NCI-H1436 treated with DMSO at 0.1 percent for 48 hours (cell line): ENCODE measurements at regions not wholly inside any gene's neighbourhood (a gene's known extent, or its start where the extent isn't known, plus 50 kb on each side); places are given as distances from the start of the nearest gene placed in this dataset.
"Not testable (repeated sequence)": the region's sequence is repeated elsewhere in the genome, so short reads cannot be mapped to it uniquely, and the experiment has no call there.

Experiments used
- DNase-seq: peaks from one replicate; lab custom pipeline; 2025; lab: John Stamatoyannopoulos, UW

DNA sequence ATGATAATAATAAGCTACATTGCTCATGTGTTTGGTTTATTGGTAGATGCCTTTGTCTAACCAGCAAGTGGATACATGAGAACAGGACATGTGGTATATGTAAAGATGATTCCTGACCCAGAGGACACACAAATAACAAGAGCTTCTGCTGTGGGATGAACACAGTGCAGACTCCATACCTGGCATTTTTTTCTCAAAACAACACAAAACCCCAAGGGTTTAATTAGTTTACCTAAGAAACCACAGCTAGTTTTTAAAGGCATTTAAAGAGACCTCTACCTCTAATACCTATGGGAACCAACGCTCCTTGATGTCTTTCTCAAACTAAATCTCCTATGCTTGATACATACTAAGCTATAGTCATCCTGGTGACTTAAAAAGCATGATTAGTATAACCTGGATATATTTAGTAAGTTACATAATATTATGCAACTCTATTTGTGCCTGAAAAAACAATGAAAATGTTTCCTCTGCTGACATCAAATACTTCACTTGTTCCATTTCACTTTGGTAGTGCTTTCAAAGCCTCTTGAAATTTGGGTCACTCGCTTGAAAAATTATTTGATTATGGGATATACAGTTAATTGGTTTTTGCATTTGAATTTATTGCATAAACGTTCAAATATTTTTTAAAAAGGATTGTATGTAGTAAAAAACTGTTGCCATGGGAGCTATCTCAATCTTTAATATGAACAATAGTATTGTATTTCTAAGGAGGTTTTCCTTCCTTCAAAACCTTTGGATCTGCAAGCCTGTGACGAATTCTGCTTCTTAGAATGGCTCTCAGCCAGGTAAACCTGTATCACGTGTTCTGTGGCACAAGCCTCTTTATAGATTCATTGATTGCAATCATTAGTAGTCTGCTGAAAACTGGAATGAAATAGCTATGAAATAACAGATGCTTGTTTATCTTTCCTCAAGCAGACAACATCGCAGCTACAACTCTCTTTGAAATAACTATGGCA is 233.0 kb upstream of the KCNMB2 start:
- no peak for DNase-seq

GRCh38 chr3:178304758-178305467 is 231.3 kb upstream of the KCNMB2 start:
- no peak for DNase-seq

DNA sequence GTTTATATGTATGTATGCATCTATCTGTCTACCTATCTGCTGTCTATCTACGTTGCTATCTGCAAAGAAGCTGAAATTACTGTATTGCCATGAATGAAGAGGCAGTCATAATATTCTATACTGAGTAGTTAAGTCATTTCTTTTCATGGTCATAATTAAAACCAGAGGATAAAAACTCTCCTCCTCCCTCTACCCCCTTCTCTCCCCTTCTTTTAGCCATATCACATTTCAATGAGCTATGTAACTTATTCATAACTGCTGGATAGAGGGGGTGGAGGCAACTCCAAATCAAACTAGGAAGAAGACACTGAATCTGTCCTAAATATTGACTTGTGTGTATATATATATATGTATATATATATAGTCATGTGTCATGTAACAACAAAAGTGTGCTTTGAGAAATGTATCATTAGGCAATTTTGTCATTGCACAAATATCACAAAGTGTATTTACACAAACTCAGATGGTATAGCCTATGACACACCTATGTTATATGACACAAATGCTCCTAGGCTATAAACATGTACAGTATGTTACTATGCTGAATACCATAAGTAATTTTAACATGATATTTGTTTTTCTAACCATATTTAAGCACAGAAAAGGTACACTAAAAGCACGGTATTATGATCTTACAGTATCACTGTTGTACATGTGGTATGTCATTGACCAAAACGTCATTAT is 229.7 kb upstream of the KCNMB2 start:
- no peak for DNase-seq

- DNase-seq = no peak
Measured at GRCh38 chr3:178308771-178309170, 227.5 kb upstream of the KCNMB2 start.

DNA sequence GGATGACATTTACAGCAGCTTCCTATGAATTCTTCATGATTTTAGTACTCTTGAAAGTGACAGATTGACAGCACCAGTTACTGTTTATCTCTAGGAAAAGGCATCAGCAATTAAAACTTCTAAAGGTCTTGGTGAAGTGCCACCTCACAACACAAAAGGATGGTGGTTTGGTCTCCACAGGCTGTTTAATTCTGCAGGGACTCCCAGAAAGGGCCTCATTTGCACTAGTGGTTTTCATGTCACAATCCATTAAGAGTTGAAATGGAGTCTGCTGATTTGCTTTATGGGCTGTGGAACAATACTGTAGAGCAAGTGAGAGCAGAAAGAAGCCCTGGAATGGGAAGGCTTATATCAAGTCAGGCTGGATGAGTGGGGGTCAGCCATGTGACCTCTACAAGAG is 225.3 kb upstream of the KCNMB2 start:
- peak; percentile 44 for DNase-seq

- DNase-seq = no peak
Measured at GRCh38 chr3:178313716-178314115, 222.5 kb upstream of the KCNMB2 start.

DNA sequence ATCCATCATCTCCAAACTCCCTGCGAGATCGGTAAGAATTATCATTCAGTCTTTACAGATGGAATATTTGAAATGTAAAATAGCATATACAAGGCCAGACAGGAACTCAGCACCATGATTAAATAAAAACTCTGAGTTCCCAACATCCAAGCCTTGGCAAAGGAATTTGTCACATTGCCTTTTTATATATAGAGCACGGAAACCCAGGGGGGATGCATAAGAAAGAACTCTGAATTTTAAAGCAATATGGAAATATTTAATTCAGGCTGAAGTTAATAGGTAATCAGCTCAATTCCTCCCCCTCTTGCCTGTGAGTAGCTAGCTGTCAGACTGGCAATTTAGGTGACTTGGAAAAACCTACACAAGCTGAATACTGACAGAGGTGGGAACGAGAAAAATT is 217.9 kb upstream of the KCNMB2 start:
- DNase-seq = no peak

DNA sequence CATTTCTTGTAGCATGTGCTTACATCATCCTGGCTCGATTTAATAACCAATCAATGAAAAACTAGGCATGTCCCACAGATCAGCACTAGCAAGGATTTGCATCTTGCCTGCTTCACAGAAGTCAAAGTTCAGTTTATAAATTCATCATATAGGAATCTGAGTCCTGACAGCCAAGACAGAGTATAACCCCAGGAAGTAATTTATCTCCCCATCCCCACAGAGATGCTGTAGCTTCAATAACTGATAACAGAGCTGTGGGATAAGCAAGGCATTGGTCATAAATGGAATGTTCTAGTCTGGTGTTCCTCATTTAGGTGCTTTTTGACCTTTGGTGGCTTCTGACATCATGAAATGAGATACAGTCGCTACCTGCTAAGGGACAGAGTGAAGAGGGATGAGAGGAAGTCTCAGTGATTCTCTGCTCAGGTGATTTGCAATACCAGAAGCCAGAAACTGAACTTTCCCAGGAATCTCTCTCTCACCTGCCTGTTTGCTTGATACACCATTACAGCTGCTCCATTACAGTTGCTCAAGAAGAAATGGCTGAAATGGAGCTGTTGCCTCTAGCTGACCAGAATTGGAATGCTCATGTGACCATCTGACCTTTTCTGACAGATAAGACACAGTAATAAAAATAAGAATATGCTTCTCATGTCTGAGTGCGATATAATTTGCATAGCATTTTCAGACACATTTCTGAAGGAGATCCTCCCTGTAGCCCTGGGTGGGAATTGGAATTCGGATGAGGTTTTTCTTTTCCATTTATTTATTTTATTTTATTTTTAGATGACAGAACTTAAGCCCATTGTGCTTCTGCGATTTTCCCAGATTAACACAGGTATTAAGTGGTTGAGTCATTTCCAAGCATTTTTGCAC is 217.1 kb upstream of the KCNMB2 start:
- no peak for DNase-seq

GRCh38 chr3:178320456-178321351 is 215.5 kb upstream of the KCNMB2 start:
- no peak for DNase-seq

- no peak for DNase-seq
Measured at GRCh38 chr3:178324356-178324755, 211.9 kb upstream of the KCNMB2 start.

DNA sequence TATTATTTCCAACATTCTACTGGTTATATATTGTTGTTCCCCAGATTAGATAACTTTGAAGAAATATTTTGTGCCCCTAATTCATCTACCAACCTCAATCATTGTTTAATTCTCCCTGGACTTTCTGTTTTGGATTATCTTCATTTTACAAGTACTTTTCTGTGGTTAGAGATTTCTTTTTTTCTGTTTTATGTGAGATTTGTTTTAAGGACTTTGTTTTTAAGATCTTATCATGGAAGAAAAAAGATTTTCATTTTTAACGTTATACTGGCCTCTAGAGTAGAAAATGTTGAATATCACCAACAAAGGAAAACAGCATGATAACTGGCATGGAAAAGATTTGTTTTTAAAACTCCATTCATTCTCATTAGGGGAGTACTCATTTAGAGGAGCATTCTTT is 210.9 kb upstream of the KCNMB2 start:
- DNase-seq = peak; percentile 46

DNA sequence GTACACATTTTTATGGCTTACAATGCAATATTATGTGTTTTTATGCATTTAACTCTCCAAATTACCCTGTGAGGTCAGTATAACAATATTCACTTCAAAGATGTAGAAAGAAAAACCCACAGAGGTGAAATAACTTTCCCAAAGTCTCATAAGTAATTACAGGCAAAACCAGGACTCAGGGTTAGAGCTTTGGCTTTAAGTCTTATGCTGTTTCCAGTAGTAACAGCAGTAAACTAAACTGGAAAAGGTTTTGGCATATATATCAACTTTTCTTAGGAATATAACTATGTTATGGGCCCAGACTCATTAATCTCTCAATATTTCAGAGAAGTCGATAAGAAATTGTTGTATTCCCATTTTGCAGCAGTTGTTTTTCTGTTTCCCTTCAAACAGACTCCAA is 206.3 kb upstream of the KCNMB2 start:
- DNase-seq = no peak

- DNase-seq = no peak
Measured at GRCh38 chr3:178334239-178334638, 202.0 kb upstream of the KCNMB2 start.

GRCh38 chr3:178336336-178336735 is 199.9 kb upstream of the KCNMB2 start:
- DNase-seq = no peak

- DNase-seq = no peak
Measured at GRCh38 chr3:178340506-178340905, 195.7 kb upstream of the KCNMB2 start.

GRCh38 chr3:178341636-178342035 is 194.6 kb upstream of the KCNMB2 start:
- no peak for DNase-seq

- DNase-seq = no peak
Measured at GRCh38 chr3:178342111-178342510, 194.1 kb upstream of the KCNMB2 start.

DNA sequence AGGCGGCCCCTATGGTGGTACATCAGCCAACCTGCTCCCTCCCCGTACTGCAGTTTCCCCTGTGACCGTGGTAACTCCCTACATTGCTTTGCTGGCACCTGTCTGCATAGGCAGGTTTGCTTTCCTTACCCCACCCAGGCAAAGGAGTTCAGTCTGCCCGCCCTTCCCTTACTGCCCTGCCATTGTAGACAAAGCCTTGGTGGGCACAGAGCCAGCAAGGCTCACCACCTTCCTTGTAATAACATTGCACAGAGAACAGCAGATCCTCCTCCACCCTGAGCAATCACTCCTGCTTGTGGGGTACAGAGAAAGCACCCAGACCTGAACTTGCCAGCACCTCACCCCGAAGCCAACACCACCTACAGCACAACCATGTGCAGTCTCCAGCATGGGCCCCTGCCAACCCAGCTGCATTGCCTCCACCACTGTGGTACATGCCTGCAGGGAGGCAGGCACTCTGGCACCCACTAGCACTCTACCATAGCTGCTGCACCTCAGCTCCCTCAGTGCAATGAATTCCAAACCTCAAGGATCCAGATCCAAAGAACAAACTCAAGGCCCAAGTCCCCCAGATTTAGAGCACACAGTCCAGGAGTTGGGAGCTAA is 192.7 kb upstream of the KCNMB2 start:
- DNase-seq = no peak

DNA sequence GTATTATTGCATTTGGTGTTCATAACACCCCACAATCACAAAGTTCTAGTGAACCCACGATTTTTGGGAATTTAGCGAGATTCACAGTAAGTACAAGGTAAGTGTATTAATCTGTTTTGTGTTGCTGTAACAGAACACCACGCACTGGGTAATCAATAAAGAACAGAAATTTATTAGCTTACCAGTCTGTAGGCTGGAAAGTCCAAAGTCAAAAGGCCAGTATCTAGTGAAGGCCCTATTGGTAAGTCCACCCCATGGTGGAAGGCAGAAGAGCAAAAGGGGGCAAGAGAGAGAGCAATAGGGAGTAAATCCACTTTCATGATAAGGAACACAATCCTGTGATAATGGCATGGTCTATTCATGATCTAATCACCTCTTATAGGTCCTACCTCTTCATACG is 190.3 kb upstream of the KCNMB2 start:
- DNase-seq = no peak

DNA sequence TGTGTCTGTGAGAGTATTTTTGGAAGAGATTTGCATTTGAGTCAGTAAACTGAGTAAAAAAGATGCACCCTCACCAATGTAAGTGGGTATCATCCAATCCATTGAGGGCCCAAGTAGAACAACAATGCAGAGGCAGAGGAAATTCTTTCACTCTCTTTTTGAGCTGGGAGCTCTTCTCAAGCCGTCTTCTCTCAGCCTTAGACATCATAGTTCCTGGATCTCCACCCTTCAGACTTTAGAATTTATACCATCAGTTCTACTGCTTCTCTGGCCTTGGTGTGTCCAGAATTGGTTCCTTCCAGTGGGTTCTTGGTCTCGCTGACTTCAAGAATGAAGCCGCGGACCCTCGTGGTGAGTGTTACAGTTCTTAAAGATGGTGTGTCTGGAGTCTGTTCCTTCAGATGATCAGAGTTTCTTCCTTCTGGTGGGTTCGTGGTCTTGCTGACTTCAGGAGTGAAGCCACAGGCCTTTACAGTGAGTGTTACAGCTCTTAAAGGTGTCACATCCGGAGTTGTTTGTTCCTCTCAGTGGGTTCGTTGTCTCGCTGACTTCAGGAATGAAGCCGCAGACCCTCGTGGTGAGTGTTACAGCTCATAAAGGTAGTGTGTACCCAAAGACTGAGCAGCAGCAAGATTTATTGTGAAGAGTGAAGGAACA is 187.5 kb upstream of the KCNMB2 start:
- not testable (repeated sequence) for DNase-seq
